Lower leg skin (tissue), 3 donors: ENCODE measurements at regions not wholly inside any gene's neighbourhood (a gene's known extent, or its start where the extent isn't known, plus 50 kb on each side); places are given as distances from the start of the nearest gene placed in this dataset.

Experiments used
- POLR2A ChIP-seq, 2 donors: fragments of 450-650 bp; IDR thresholded peaks; one replicate each; pipeline ENCODE4 v1.6.1; 2016 to 2017; ENCODE audit warnings: antibody characterized with exemption in 2 of 2, mild to moderate bottlenecking in 1 of 2, moderate library complexity in 1 of 2
- TF ChIP-seq, protein P1 (sequence below), 3 donors: fragments of 450-650 bp; IDR thresholded peaks; one replicate each; pipeline ENCODE4 v1.5.1; 2016; ENCODE audit warnings: antibody characterized with exemption in 3 of 3, mild to moderate bottlenecking in 3 of 3, moderate library complexity in 2 of 3

DNA sequence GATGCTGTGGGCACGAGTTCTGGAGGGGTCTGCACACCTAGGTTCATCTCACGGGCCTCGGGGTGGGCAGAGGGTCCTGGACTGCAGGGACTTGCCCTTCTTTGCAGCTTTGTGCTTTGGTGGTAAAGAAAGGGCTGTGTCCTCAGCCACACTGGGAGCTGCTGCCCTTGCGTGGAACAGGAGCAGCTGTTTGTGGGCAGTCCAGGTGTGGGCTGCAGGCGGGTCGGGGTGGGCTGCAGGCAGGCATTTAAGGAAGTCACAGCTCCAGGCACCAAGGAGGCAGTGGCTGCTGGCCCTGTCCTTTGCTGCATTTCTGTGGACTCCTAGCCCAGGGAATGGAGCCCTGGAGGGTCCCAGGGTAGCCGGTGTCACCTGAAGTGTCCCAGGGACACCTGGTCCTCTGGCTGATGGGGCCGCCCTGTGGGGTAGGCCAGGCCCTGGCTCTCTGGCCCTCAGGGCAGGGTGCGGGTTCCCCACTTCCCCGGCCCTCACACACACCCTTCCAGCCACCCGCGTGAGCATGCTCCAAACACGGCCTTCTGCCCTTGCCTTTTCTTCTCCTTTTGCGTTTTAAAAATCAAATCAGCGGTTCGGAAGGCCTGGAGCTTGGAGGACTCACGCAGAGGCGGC, 1240.3 kb downstream of the BRD1 start:
- TF ChIP-seq, protein P1, sequence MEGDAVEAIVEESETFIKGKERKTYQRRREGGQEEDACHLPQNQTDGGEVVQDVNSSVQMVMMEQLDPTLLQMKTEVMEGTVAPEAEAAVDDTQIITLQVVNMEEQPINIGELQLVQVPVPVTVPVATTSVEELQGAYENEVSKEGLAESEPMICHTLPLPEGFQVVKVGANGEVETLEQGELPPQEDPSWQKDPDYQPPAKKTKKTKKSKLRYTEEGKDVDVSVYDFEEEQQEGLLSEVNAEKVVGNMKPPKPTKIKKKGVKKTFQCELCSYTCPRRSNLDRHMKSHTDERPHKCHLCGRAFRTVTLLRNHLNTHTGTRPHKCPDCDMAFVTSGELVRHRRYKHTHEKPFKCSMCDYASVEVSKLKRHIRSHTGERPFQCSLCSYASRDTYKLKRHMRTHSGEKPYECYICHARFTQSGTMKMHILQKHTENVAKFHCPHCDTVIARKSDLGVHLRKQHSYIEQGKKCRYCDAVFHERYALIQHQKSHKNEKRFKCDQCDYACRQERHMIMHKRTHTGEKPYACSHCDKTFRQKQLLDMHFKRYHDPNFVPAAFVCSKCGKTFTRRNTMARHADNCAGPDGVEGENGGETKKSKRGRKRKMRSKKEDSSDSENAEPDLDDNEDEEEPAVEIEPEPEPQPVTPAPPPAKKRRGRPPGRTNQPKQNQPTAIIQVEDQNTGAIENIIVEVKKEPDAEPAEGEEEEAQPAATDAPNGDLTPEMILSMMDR (IDR thresholded peaks at IDR 0.05), result no peak
- TF ChIP-seq POLR2A (IDR thresholded peaks at IDR 0.05), result no peak
